Upper lobe of right lung (tissue), 1 donor: ENCODE measurements at regions not wholly inside any gene's neighbourhood (a gene's known extent, or its start where the extent isn't known, plus 50 kb on each side); places are given as distances from the start of the nearest gene placed in this dataset.

Experiments used
- ATAC-seq: fragments of 200-7000 bp; cut with Tn5 transposase; one replicate; pipeline ENCODE4 v1.9.1; 2020; ENCODE audit warnings: mild to moderate bottlenecking, moderate library complexity
- DNase-seq: peaks from one replicate; pipeline ENCODE4 v3.0.0-alpha.2; 2020
- H3K27ac ChIP-seq: fragments of 200-600 bp; one replicate; pipeline ENCODE4 v1.8.0; 2022
- H3K27me3 ChIP-seq: fragments of 200-600 bp; one replicate; pipeline ENCODE4 v1.8.0; 2022; ENCODE audit warnings: mild to moderate bottlenecking
- H3K36me3 ChIP-seq: fragments of 200-600 bp; one replicate; pipeline ENCODE4 v1.8.0; 2022
- H3K4me1 ChIP-seq: fragments of 200-600 bp; one replicate; pipeline ENCODE4 v1.8.0; 2022
- H3K4me3 ChIP-seq: fragments of 200-600 bp; one replicate; pipeline ENCODE4 v1.8.0; 2022; ENCODE audit warnings: mild to moderate bottlenecking
- H3K9me3 ChIP-seq: fragments of 200-600 bp; one replicate; pipeline ENCODE4 v1.8.0; 2022
- CTCF ChIP-seq: fragments of 200-600 bp; IDR thresholded peaks from one replicate; pipeline ENCODE4 v1.8.0; 2022; ENCODE audit warnings: antibody characterized with exemption
- intact Hi-C: fragments of 100-400 bp; cut with DNase I; formaldehyde crosslinking; loops from one replicate; pipeline ENCODE4 v1.11.0; 2022
- donor health status: DM: no; HTN: yes; CAD: no; lungs with severe emphysema.

- Histone ChIP-seq H3K4me3 (no peak overlapping the region), H3K27ac (no peak overlapping the region), H3K4me1 (peaks cover 67% of the 10 kb centered on the region), H3K9me3 (no peaks in the 10 kb centered on the region), H3K36me3 (no peaks in the 10 kb centered on the region), H3K27me3 (no peaks in the 10 kb centered on the region)
- DNase-seq (no peak), ATAC-seq (no peak)
- no peak for TF ChIP-seq CTCF
- intact Hi-C loops = no loop called here
Measured at GRCh38 chr1:21340230-21340945, 50.1 kb upstream of the ECE1 start.
